Left lung (tissue), 4 donors: ENCODE measurements at regions not wholly inside any gene's neighbourhood (a gene's known extent, or its start where the extent isn't known, plus 50 kb on each side); places are given as distances from the start of the nearest gene placed in this dataset.

Source experiments
- ATAC-seq: fragments of 200-7000 bp; cut with Tn5 transposase; one replicate; pipeline ENCODE4 v1.9.1; 2020; ENCODE audit warnings: moderate library complexity
- DNase-seq, 4 donors: peaks; one replicate each; pipeline ENCODE4 v3.0.0-alpha.2; 2013 to 2020
- H3K27ac ChIP-seq, 2 donors: fragments of 200-600 bp; sonication (generic) in 1 of 2; one replicate each; pipeline versions ENCODE4 v1.5.0 to v1.8.0; 2020 to 2021
- H3K27me3 ChIP-seq, 2 donors: fragments of 200-600 bp; sonication (generic) in 1 of 2; one replicate each; pipeline versions ENCODE4 v1.5.0 to v1.8.0; 2020 to 2021
- H3K36me3 ChIP-seq, 2 donors: fragments of 200-600 bp; sonication (generic) in 1 of 2; one replicate each; pipeline versions ENCODE4 v1.5.0 to v1.8.0; 2020 to 2021
- H3K4me1 ChIP-seq, 2 donors: fragments of 200-600 bp; one replicate each; pipeline ENCODE4 v1.8.0; 2021
- H3K4me3 ChIP-seq, 2 donors: fragments of 200-600 bp; sonication (generic) in 1 of 2; one replicate each; pipeline versions ENCODE4 v1.5.0 to v1.8.0; 2020 to 2021; ENCODE audit warnings: mild to moderate bottlenecking in 1 of 2
- H3K9me3 ChIP-seq, 2 donors: fragments of 200-600 bp; sonication (generic) in 1 of 2; one replicate each; pipeline versions ENCODE4 v1.5.0 to v1.8.0; 2020 to 2021
- CTCF ChIP-seq, 2 donors: fragments of 200-600 bp; sonication (generic) in 1 of 2; IDR thresholded peaks; one replicate each; pipeline versions ENCODE4 v1.5.0 to v1.8.0; 2021; ENCODE audit warnings: antibody characterized with exemption in 2 of 2
- intact Hi-C, 2 donors: fragments of 100-400 bp; cut with DNase I; formaldehyde crosslinking; loops; one replicate each; pipeline versions ENCODE4 v1.11.2 to v1.14.2; 2022
- donor health status: DM: no; HTN: yes; CAD: no.
- donor health status: DM: no; HTN: no; CAD: no.

- Histone ChIP-seq H3K4me1 (no peaks in the 10 kb centered on the region), H3K36me3 (no peaks in the 10 kb centered on the region), H3K27ac (no peak overlapping the region), H3K4me3 (no peak overlapping the region), H3K9me3 (no peaks in the 10 kb centered on the region), H3K27me3 (no peaks in the 10 kb centered on the region)
- ATAC-seq = no peak
- no peak for DNase-seq
- TF ChIP-seq CTCF (IDR thresholded peaks at IDR 0.05) = no peak
- intact Hi-C loops = no loop called here
Measured at GRCh38 chr5:155106221-155106620, 92.7 kb downstream of the KIF4B start.

GRCh38 chr5:155113888-155114287 lies 100.3 kb downstream of the KIF4B start:
- Histone ChIP-seq H3K27ac (no peak overlapping the region), H3K4me1 (no peaks in the 10 kb centered on the region), H3K4me3 (no peak overlapping the region), H3K9me3 (peaks cover 0 to 9% of the 10 kb centered on the region in 2 donors), H3K36me3 (no peaks in the 10 kb centered on the region), H3K27me3 (no peaks in the 10 kb centered on the region)
- TF ChIP-seq CTCF (IDR thresholded peaks at IDR 0.05) = no peak
- ATAC-seq (no peak), DNase-seq (no peak)
- intact Hi-C loops = no loop called here

GRCh38 chr5:155114655-155115054 lies 101.1 kb downstream of the KIF4B start:
- H3K9me3 ChIP-seq = peaks cover 0 to 9% of the 10 kb centered on the region in 2 donors
- ATAC-seq (no peak), DNase-seq (peak in 1 of 4 donors; percentile 79)
- intact Hi-C loops = no loop called here
- no peaks in the 10 kb centered on the region for H3K27me3 ChIP-seq
- TF ChIP-seq CTCF (IDR thresholded peaks at IDR 0.05) = no peak
- H3K4me3 ChIP-seq = no peak overlapping the region
- H3K36me3 ChIP-seq = no peaks in the 10 kb centered on the region
- no peak overlapping the region for H3K27ac ChIP-seq
- H3K4me1 ChIP-seq = no peaks in the 10 kb centered on the region

GRCh38 chr5:155116456-155117251 lies 103.1 kb downstream of the KIF4B start:
- DNase-seq = no peak
- ATAC-seq = no peak
- intact Hi-C loops = no loop called here

More at GRCh38 chr5:155116456-155117251, 103.1 kb downstream of the KIF4B start:
- no peak overlapping the region for H3K4me3 ChIP-seq
- no peaks in the 10 kb centered on the region for H3K4me1 ChIP-seq
- H3K27ac ChIP-seq = no peak overlapping the region
- no peaks in the 10 kb centered on the region for H3K36me3 ChIP-seq
- H3K27me3 ChIP-seq = no peaks in the 10 kb centered on the region
- H3K9me3 ChIP-seq = peaks cover 0 to 9% of the 10 kb centered on the region in 2 donors
- no peak for TF ChIP-seq CTCF (IDR thresholded peaks at IDR 0.05)
